ENCODE measurements at regions not wholly inside any gene's neighbourhood (a gene's known extent, or its start where the extent isn't known, plus 50 kb on each side); places are given as distances from the start of the nearest gene placed in this dataset.
"Not testable (repeated sequence)": the region's sequence is repeated elsewhere in the genome, so short reads cannot be mapped to it uniquely, and the experiment has no call there.

- DNase-seq (ENCODE audit: low read depth): no peak
Observed at GRCh38 chr18:4765401-4765800, 310.3 kb upstream of the DLGAP1 start.

- no peak for DNase-seq (ENCODE audit: low read depth)
Observed at GRCh38 chr18:4762330-4762729, 307.2 kb upstream of the DLGAP1 start.

- no peak for DNase-seq (ENCODE audit: low read depth)
Observed at GRCh38 chr18:4758980-4759379, 303.9 kb upstream of the DLGAP1 start.

GRCh38 chr18:4755848-4756247 is 300.7 kb upstream of the DLGAP1 start:
- DNase-seq (ENCODE audit: low read depth): no peak

GRCh38 chr18:4753151-4753550 is 298.0 kb upstream of the DLGAP1 start:
- not testable (repeated sequence) for DNase-seq (ENCODE audit: low read depth)

- DNase-seq (ENCODE audit: low read depth): no peak
Observed at GRCh38 chr18:4751523-4751922, 296.4 kb upstream of the DLGAP1 start.

- no peak for DNase-seq (ENCODE audit: low read depth)
Observed at GRCh38 chr18:4750393-4751346, 295.6 kb upstream of the DLGAP1 start.

GRCh38 chr18:4748975-4749374 is 293.9 kb upstream of the DLGAP1 start:
- no peak for DNase-seq (ENCODE audit: low read depth)

GRCh38 chr18:4734903-4735302 is 279.8 kb upstream of the DLGAP1 start:
- no peak for DNase-seq (ENCODE audit: low read depth)

- no peak for DNase-seq (ENCODE audit: low read depth)
Observed at GRCh38 chr18:4734021-4734420, 278.9 kb upstream of the DLGAP1 start.

- DNase-seq (ENCODE audit: low read depth): no peak
Observed at GRCh38 chr18:4721545-4721944, 266.4 kb upstream of the DLGAP1 start.

GRCh38 chr18:4720518-4720917 is 265.4 kb upstream of the DLGAP1 start:
- DNase-seq (ENCODE audit: low read depth): no peak

GRCh38 chr18:4705894-4706293 is 250.8 kb upstream of the DLGAP1 start:
- no peak for DNase-seq (ENCODE audit: low read depth)

- no peak for DNase-seq (ENCODE audit: low read depth)
Observed at GRCh38 chr18:4704781-4705180, 249.7 kb upstream of the DLGAP1 start.

- no peak for DNase-seq (ENCODE audit: low read depth)
Observed at GRCh38 chr18:4691836-4692235, 236.7 kb upstream of the DLGAP1 start.

- DNase-seq (ENCODE audit: low read depth): not testable (repeated sequence)
Observed at GRCh38 chr18:4678685-4679084, 223.6 kb upstream of the DLGAP1 start.

- no peak for DNase-seq (ENCODE audit: low read depth)
Observed at GRCh38 chr18:4677006-4677405, 221.9 kb upstream of the DLGAP1 start.

- no peak for DNase-seq (ENCODE audit: low read depth)
Observed at GRCh38 chr18:4672162-4672561, 217.1 kb upstream of the DLGAP1 start.

GRCh38 chr18:4658804-4659203 is 203.7 kb upstream of the DLGAP1 start:
- DNase-seq (ENCODE audit: low read depth): no peak

GRCh38 chr18:4653418-4653817 is 198.3 kb upstream of the DLGAP1 start:
- DNase-seq (ENCODE audit: low read depth): no peak

- DNase-seq (ENCODE audit: low read depth): no peak
Observed at GRCh38 chr18:4641771-4642368, 186.8 kb upstream of the DLGAP1 start.

- DNase-seq (ENCODE audit: low read depth): no peak
Observed at GRCh38 chr18:4640349-4641012, 185.4 kb upstream of the DLGAP1 start.

Data from stimulated activated CD4-positive, alpha-beta T cell treated with anti-CD3 and anti-CD28 coated beads, Interleukin-2, amount 100 ng/mL, for 4 hours (primary cell).